HG03354 (cell line): ENCODE measurements at regions not wholly inside any gene's neighbourhood (a gene's known extent, or its start where the extent isn't known, plus 50 kb on each side); places are given as distances from the start of the nearest gene placed in this dataset.

Experiments used
- ATAC-seq: cut with Tn5 transposase; IDR thresholded peaks from one replicate; pipeline ENCODE4 v1.9.1; 2021; ENCODE audit warnings: mild to moderate bottlenecking; ENCODE audit not compliant: unreplicated experiment, poor library complexity, severe bottlenecking

GRCh38 chr2:180205621-180206235 lies 198.6 kb upstream of the CWC22 start:
- ATAC-seq = no peak

GRCh38 chr2:180203972-180204371 lies 196.9 kb upstream of the CWC22 start:
- ATAC-seq = no peak

GRCh38 chr2:180202467-180202951 lies 195.4 kb upstream of the CWC22 start:
- ATAC-seq = no peak

- ATAC-seq = no peak
These were observed 189.4 kb upstream of the CWC22 start for GRCh38 chr2:180196419-180196977.

- no peak for ATAC-seq
These were observed 188.8 kb upstream of the CWC22 start for GRCh38 chr2:180195847-180196246.

GRCh38 chr2:180191432-180192124 lies 184.5 kb upstream of the CWC22 start:
- no peak for ATAC-seq

GRCh38 chr2:180190851-180191250 lies 183.8 kb upstream of the CWC22 start:
- ATAC-seq = no peak

GRCh38 chr2:180187611-180188010 lies 180.5 kb upstream of the CWC22 start:
- no peak for ATAC-seq

- no peak for ATAC-seq
These were observed 177.4 kb upstream of the CWC22 start for GRCh38 chr2:180184506-180184905.

- ATAC-seq = no peak
These were observed 173.4 kb upstream of the CWC22 start for GRCh38 chr2:180180511-180180910.

- no peak for ATAC-seq
These were observed 170.4 kb upstream of the CWC22 start for GRCh38 chr2:180177534-180177933.

GRCh38 chr2:180175736-180176135 lies 168.6 kb upstream of the CWC22 start:
- ATAC-seq = no peak

- ATAC-seq = no peak
These were observed 167.5 kb upstream of the CWC22 start for GRCh38 chr2:180174580-180174979.

GRCh38 chr2:180169474-180169873 lies 162.4 kb upstream of the CWC22 start:
- ATAC-seq = no peak

GRCh38 chr2:180161415-180161814 lies 154.3 kb upstream of the CWC22 start:
- no peak for ATAC-seq

- no peak for ATAC-seq
These were observed 152.8 kb upstream of the CWC22 start for GRCh38 chr2:180159921-180160320.

GRCh38 chr2:180158961-180159360 lies 151.9 kb upstream of the CWC22 start:
- ATAC-seq = no peak

GRCh38 chr2:180156651-180157050 lies 149.6 kb upstream of the CWC22 start:
- ATAC-seq = no peak

GRCh38 chr2:180150606-180151005 lies 143.5 kb upstream of the CWC22 start:
- ATAC-seq = no peak

- ATAC-seq = no peak
These were observed 139.4 kb upstream of the CWC22 start for GRCh38 chr2:180146541-180146940.

- ATAC-seq = no peak
These were observed 139.0 kb upstream of the CWC22 start for GRCh38 chr2:180146114-180146513.
